ENCODE measurements at regions not wholly inside any gene's neighbourhood (a gene's known extent, or its start where the extent isn't known, plus 50 kb on each side); places are given as distances from the start of the nearest gene placed in this dataset.
"Not testable (repeated sequence)": the region's sequence is repeated elsewhere in the genome, so short reads cannot be mapped to it uniquely, and the experiment has no call there.

DNA sequence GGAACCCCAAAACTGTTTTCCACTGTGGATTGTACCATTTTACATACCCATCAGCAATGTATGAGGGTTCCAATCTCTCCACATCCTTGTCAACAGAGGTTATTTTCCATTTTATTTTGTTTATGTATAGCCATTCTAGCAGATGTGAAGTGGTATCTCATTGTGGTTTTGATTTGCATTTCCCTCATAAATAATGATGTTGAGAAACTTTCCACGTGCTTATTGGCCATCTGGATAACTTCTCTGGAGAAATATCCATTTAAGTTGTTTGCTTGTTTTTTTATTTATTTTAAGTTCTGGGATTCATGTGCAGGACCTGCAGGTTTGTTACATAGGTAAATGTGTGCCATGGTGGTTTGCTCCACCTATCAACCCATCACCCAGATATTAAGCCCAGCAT lies 280.2 kb upstream of the USP25 start:
- DNase-seq (no peak), ATAC-seq (ENCODE audit: low FRiP score in 2 of 2) (no peak)
- TF ChIP-seq POLR2A (IDR thresholded peaks at IDR 0.05) = no peak
- no peak for TF ChIP-seq POLR2AphosphoS5 (IDR thresholded peaks at IDR 0.05)
- TF ChIP-seq EP300 (IDR thresholded peaks at IDR 0.05) = no peak
- TF ChIP-seq, protein P1, sequence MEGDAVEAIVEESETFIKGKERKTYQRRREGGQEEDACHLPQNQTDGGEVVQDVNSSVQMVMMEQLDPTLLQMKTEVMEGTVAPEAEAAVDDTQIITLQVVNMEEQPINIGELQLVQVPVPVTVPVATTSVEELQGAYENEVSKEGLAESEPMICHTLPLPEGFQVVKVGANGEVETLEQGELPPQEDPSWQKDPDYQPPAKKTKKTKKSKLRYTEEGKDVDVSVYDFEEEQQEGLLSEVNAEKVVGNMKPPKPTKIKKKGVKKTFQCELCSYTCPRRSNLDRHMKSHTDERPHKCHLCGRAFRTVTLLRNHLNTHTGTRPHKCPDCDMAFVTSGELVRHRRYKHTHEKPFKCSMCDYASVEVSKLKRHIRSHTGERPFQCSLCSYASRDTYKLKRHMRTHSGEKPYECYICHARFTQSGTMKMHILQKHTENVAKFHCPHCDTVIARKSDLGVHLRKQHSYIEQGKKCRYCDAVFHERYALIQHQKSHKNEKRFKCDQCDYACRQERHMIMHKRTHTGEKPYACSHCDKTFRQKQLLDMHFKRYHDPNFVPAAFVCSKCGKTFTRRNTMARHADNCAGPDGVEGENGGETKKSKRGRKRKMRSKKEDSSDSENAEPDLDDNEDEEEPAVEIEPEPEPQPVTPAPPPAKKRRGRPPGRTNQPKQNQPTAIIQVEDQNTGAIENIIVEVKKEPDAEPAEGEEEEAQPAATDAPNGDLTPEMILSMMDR (IDR thresholded peaks at IDR 0.05) = no peak
- Histone ChIP-seq H3K27ac (no peak overlapping the region), H3K36me3 (no peaks in the 10 kb centered on the region), H3K9me3 (peaks cover 0 to 3% (median 0%) of the 10 kb centered on the region in 4 donors), H3K4me1 (peaks cover 0 to under 1% (median 0%) of the 10 kb centered on the region in 4 donors), H3K27me3 (no peaks in the 10 kb centered on the region), H3K4me3 (no peak overlapping the region)
- 65 to 67% methylated on average over 1 of the region's 1 CpG for WGBS, 2 donors

DNA sequence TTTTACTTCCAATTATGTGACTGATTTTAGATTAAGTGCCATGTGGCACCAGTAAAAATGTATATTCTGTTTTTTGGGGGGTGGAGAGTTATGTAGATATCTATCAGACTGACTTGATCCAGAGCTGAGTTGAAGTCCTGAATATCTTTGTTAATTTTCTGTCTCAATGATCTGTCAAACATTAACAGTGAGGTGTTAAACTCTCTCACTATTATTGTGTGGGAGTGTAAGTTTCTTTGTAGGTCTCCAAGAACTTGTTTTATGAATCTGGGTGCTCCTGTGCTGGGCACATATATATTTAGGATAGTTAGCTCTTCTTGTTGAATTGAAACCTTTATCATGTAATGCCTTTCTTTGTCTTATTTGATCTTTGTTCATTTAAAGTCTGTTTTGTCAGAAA lies 276.5 kb upstream of the USP25 start:
- no peak overlapping the region for H3K4me3 ChIP-seq
- TF ChIP-seq POLR2AphosphoS5 (IDR thresholded peaks at IDR 0.05) (no peak), EP300 (IDR thresholded peaks at IDR 0.05) (no peak), POLR2A (IDR thresholded peaks at IDR 0.05) (no peak)
- TF ChIP-seq, protein P1 (IDR thresholded peaks at IDR 0.05) = no peak

DNA sequence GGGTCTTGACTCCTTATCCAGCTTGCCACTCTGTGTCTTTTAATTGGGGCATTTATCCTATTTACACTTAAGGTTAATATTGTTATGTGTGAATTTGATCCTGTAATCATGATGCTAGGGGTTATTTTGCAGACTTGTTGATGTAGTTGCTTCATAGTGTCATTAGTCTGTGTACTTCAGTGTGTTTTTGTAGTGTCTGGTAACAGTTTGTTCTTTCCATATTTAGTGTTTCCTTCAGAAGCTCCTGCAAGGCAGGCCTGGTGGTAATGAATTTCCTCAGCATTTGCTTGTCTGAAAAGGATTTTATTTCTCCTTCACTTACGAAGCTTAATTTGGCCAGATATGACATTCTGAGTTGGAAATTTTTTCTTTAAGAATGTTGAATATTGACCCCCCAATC lies 276.0 kb upstream of the USP25 start:
- H3K27me3 ChIP-seq; DNase-seq; H3K4me1 ChIP-seq; H3K36me3 ChIP-seq; H3K4me3 ChIP-seq; ATAC-seq (ENCODE audit: low FRiP score in 2 of 2); H3K27ac ChIP-seq; H3K9me3 ChIP-seq: not testable (repeated sequence)
- WGBS, 2 donors = 79 to 100% methylated on average over 1 of the region's 1 CpG

More for the DNA sequence above, 276.5 kb upstream of the USP25 start:
- DNase-seq (no peak), ATAC-seq (ENCODE audit: low FRiP score in 2 of 2) (no peak)
- no peaks in the 10 kb centered on the region for H3K4me1 ChIP-seq
- no peaks in the 10 kb centered on the region for H3K27me3 ChIP-seq
- H3K27ac ChIP-seq = no peak overlapping the region
- H3K9me3 ChIP-seq = peaks cover 0 to 3% (median 0%) of the 10 kb centered on the region in 4 donors
- H3K36me3 ChIP-seq = no peaks in the 10 kb centered on the region

DNA sequence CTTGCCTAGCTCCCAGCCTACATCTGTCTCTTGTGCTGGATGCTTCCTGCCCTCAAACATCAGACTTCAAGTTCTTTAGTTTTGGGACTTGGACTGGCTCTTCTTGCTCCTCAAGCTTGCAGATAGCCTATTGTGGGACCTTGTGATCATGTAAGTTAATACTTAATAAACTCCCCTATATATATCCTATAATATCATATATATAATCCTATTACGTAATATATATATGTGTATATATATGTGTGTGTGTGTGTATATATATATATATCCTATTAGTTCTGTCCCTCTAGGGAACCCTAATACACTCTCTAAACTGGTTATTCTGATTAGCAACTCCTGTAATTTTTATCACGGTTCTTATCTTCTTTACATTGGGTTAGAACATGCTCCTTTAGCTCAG lies 274.9 kb upstream of the USP25 start:
- 91 to 94% methylated on average over 2 of the region's 2 CpGs for WGBS, 2 donors
- not testable (repeated sequence) for ATAC-seq (ENCODE audit: low FRiP score in 2 of 2); H3K27me3 ChIP-seq; H3K4me1 ChIP-seq; H3K36me3 ChIP-seq; DNase-seq; H3K4me3 ChIP-seq; H3K9me3 ChIP-seq; H3K27ac ChIP-seq

DNA sequence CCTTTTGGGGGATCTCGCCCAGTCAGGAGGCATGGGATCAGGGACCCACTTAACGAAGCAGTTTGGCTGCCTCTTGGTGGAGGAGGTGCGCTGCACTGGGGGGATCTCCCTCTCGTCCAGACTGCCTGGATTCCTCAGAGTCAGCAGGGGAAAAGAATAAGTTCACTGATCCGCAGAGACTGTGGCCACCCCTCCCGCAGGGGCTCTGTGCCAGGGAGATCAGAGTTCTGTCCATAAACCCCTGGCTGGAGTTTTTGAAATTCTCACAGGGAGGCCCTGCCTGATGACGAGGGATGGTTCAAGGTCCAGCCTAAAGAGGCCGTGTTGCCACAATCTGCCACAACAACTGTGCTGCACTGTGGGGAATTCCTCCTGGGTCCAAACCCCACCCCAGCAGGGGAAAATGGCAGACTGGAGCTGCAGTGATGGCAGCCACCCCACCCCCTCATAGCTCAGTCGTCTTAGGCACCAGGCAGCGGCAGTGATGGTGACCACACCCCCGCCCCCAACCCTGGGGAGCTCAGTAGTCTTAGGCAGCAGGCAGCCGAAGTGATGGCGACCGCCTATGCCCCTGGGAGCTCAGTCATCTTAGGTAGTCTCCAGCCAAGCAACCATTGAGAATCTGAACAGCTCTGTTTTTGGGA lies 273.8 kb upstream of the USP25 start:
- Histone ChIP-seq H3K27me3 (no peaks in the 10 kb centered on the region), H3K4me1 (no peaks in the 10 kb centered on the region), H3K27ac (no peak overlapping the region), H3K4me3 (no peak overlapping the region), H3K9me3 (peaks cover 0 to 2% (median 0%) of the 10 kb centered on the region in 4 donors), H3K36me3 (no peaks in the 10 kb centered on the region)
- TF ChIP-seq POLR2A (IDR thresholded peaks at IDR 0.05) = no peak
- no peak for TF ChIP-seq POLR2AphosphoS5 (IDR thresholded peaks at IDR 0.05)
- TF ChIP-seq, protein P1 (IDR thresholded peaks at IDR 0.05) = no peak
- TF ChIP-seq EP300 (IDR thresholded peaks at IDR 0.05) = no peak
- WGBS, 2 donors = 96 to 100% methylated on average over 8 to 11 of the region's 14 CpGs
- ATAC-seq (ENCODE audit: low FRiP score in 2 of 2) (no peak), DNase-seq (peak in 1 of 2 donors; percentile 27)

DNA sequence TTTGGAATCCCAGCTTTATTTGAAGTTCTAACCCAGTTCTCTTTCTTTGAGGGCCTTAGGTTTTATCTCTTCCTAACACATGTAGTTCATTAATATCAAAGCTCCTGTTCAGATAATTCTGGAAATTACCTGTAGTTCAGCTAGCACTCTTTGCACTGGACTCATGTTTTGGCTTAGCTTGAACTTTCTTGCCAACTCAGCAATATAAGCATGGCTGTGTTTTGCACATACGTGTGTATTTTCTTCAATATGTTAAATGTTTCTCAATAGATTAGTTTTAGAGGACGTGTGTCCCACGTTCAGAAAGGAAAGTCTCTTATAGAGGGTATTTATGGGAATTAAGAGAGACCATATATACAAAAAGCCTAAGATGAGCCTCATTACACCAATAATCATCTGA lies 271.8 kb upstream of the USP25 start:
- Histone ChIP-seq H3K9me3 (no peaks in the 10 kb centered on the region), H3K27ac (no peak overlapping the region), H3K4me1 (no peaks in the 10 kb centered on the region), H3K27me3 (no peaks in the 10 kb centered on the region), H3K36me3 (no peaks in the 10 kb centered on the region), H3K4me3 (no peak overlapping the region)
- WGBS, 2 donors = 79 to 81% methylated on average over 3 of the region's 3 CpGs
- no peak for DNase-seq
- no peak for ATAC-seq (ENCODE audit: low FRiP score in 2 of 2)
- TF ChIP-seq, protein P1 (IDR thresholded peaks at IDR 0.05) = no peak
- TF ChIP-seq POLR2A (IDR thresholded peaks at IDR 0.05) (no peak), POLR2AphosphoS5 (IDR thresholded peaks at IDR 0.05) (no peak), EP300 (IDR thresholded peaks at IDR 0.05) (no peak)
